Stimulated activated naive CD8-positive, alpha-beta T cell treated with anti-CD3 and anti-CD28 coated beads, Interleukin-15, amount 100 ng/mL, for 72 hours (primary cell): ENCODE measurements at regions not wholly inside any gene's neighbourhood (a gene's known extent, or its start where the extent isn't known, plus 50 kb on each side); places are given as distances from the start of the nearest gene placed in this dataset.
A peak's percentile ranks its signal among the peaks of the same experiment; 100 is the strongest.

Experiments used
- ATAC-seq: fragments of 150-1000 bp; cut with Tn5 transposase; 2 replicates; pipeline ENCODE4 v1.10.0; 2021; ENCODE audit warnings: mild to moderate bottlenecking, moderate library complexity
- DNase-seq, 2 donors: peaks; one replicate each; pipeline ENCODE4 v3.0.0; 2021 to 2022
- H3K27ac Mint-ChIP-seq, 2 donors: one replicate each; pipeline ENCODE4 v1.8.0; 2022; ENCODE audit warnings: mild to moderate bottlenecking in 2 of 2, mixed read lengths in 2 of 2, moderate library complexity in 2 of 2
- H3K27me3 Mint-ChIP-seq: one replicate; pipeline ENCODE4 v1.8.0; 2022; ENCODE audit warnings: mixed read lengths
- H3K4me1 Mint-ChIP-seq: one replicate; pipeline ENCODE4 v1.8.0; 2022; ENCODE audit warnings: mild to moderate bottlenecking, mixed read lengths
- H3K4me3 Mint-ChIP-seq, 2 donors: one replicate each; pipeline ENCODE4 v1.8.0; 2022; ENCODE audit warnings: mild to moderate bottlenecking in 2 of 2, mixed read lengths in 2 of 2, moderate library complexity in 1 of 2
- H3K9me3 Mint-ChIP-seq, 2 donors: one replicate each; pipeline ENCODE4 v1.8.0; 2022; ENCODE audit warnings: mixed read lengths in 2 of 2

- H3K27me3 Mint-ChIP-seq = no peaks in the 10 kb centered on the region
- H3K9me3 Mint-ChIP-seq = peaks cover 24% of the 10 kb centered on the region in 2 donors
- H3K27ac Mint-ChIP-seq = no peak overlapping the region
- no peak for DNase-seq
- H3K4me1 Mint-ChIP-seq = no peaks in the 10 kb centered on the region
- ATAC-seq = no peak
- H3K4me3 Mint-ChIP-seq = no peak overlapping the region
These were observed 294.9 kb upstream of the ADAMTS16 start for GRCh38 chr5:4845221-4845620.

- no peaks in the 10 kb centered on the region for H3K4me1 Mint-ChIP-seq
- H3K27me3 Mint-ChIP-seq = no peaks in the 10 kb centered on the region
- no peak for ATAC-seq
- H3K4me3 Mint-ChIP-seq = no peak overlapping the region
- no peak for DNase-seq
- H3K9me3 Mint-ChIP-seq = peaks cover 18 to 19% of the 10 kb centered on the region in 2 donors
- no peak overlapping the region for H3K27ac Mint-ChIP-seq
These were observed 292.4 kb upstream of the ADAMTS16 start for GRCh38 chr5:4847766-4848165.

- ATAC-seq (no peak), DNase-seq (no peak)
- no peak overlapping the region for H3K4me3 Mint-ChIP-seq
- no peaks in the 10 kb centered on the region for H3K27me3 Mint-ChIP-seq
- peaks cover 9 to 18% of the 10 kb centered on the region in 2 donors for H3K9me3 Mint-ChIP-seq
- no peak overlapping the region for H3K27ac Mint-ChIP-seq
- H3K4me1 Mint-ChIP-seq = no peaks in the 10 kb centered on the region
These were observed 285.1 kb upstream of the ADAMTS16 start for GRCh38 chr5:4855036-4855435.

GRCh38 chr5:4855880-4856279 is 284.2 kb upstream of the ADAMTS16 start:
- Mint-ChIP-seq H3K27me3 (no peaks in the 10 kb centered on the region), H3K4me1 (no peaks in the 10 kb centered on the region), H3K27ac (no peak overlapping the region), H3K4me3 (no peak overlapping the region), H3K9me3 (peaks cover 9 to 18% of the 10 kb centered on the region in 2 donors)
- ATAC-seq (no peak), DNase-seq (no peak)

GRCh38 chr5:4857761-4858160 is 282.4 kb upstream of the ADAMTS16 start:
- no peak overlapping the region for H3K27ac Mint-ChIP-seq
- ATAC-seq (no peak), DNase-seq (no peak)
- H3K4me3 Mint-ChIP-seq = no peak overlapping the region
- H3K4me1 Mint-ChIP-seq = no peaks in the 10 kb centered on the region
- peaks cover 9 to 18% of the 10 kb centered on the region in 2 donors for H3K9me3 Mint-ChIP-seq
- H3K27me3 Mint-ChIP-seq = no peaks in the 10 kb centered on the region

- peaks cover 9 to 18% of the 10 kb centered on the region in 2 donors for H3K9me3 Mint-ChIP-seq
- no peak overlapping the region for H3K4me3 Mint-ChIP-seq
- H3K4me1 Mint-ChIP-seq = no peaks in the 10 kb centered on the region
- ATAC-seq (no peak), DNase-seq (no peak)
- H3K27me3 Mint-ChIP-seq = no peaks in the 10 kb centered on the region
- no peak overlapping the region for H3K27ac Mint-ChIP-seq
These were observed 280.5 kb upstream of the ADAMTS16 start for GRCh38 chr5:4859500-4860235.

- no peak overlapping the region for H3K4me3 Mint-ChIP-seq
- H3K27me3 Mint-ChIP-seq = no peaks in the 10 kb centered on the region
- ATAC-seq (no peak), DNase-seq (no peak)
- no peaks in the 10 kb centered on the region for H3K4me1 Mint-ChIP-seq
- peaks cover 9 to 26% of the 10 kb centered on the region in 2 donors for H3K9me3 Mint-ChIP-seq
- H3K27ac Mint-ChIP-seq = no peak overlapping the region
These were observed 279.5 kb upstream of the ADAMTS16 start for GRCh38 chr5:4860631-4861030.

- H3K4me1 Mint-ChIP-seq = no peaks in the 10 kb centered on the region
- H3K27me3 Mint-ChIP-seq = no peaks in the 10 kb centered on the region
- no peak overlapping the region for H3K27ac Mint-ChIP-seq
- DNase-seq (no peak), ATAC-seq (no peak)
- H3K4me3 Mint-ChIP-seq = no peak overlapping the region
- peaks cover 6 to 31% of the 10 kb centered on the region in 2 donors for H3K9me3 Mint-ChIP-seq
These were observed 277.6 kb upstream of the ADAMTS16 start for GRCh38 chr5:4862500-4862899.

- Mint-ChIP-seq H3K27ac (no peak overlapping the region), H3K4me1 (no peaks in the 10 kb centered on the region), H3K9me3 (peaks cover 0 to 17% of the 10 kb centered on the region in 2 donors), H3K4me3 (no peak overlapping the region), H3K27me3 (no peaks in the 10 kb centered on the region)
- DNase-seq (no peak), ATAC-seq (no peak)
These were observed 273.9 kb upstream of the ADAMTS16 start for GRCh38 chr5:4866131-4866659.

GRCh38 chr5:4866817-4867216 is 273.3 kb upstream of the ADAMTS16 start:
- no peak overlapping the region for H3K4me3 Mint-ChIP-seq
- peaks cover 0 to 17% of the 10 kb centered on the region in 2 donors for H3K9me3 Mint-ChIP-seq
- DNase-seq (no peak), ATAC-seq (no peak)
- no peaks in the 10 kb centered on the region for H3K4me1 Mint-ChIP-seq
- H3K27ac Mint-ChIP-seq = no peak overlapping the region
- H3K27me3 Mint-ChIP-seq = no peaks in the 10 kb centered on the region

GRCh38 chr5:4868140-4868735 is 271.9 kb upstream of the ADAMTS16 start:
- Mint-ChIP-seq H3K4me3 (no peak overlapping the region), H3K4me1 (no peaks in the 10 kb centered on the region), H3K27me3 (no peaks in the 10 kb centered on the region), H3K27ac (no peak overlapping the region), H3K9me3 (peaks cover 0 to 17% of the 10 kb centered on the region in 2 donors)
- ATAC-seq (no peak), DNase-seq (peak; percentile 31 to 44)

- Mint-ChIP-seq H3K27ac (no peak overlapping the region), H3K27me3 (no peaks in the 10 kb centered on the region), H3K4me1 (no peaks in the 10 kb centered on the region), H3K9me3 (peaks cover 0 to 11% of the 10 kb centered on the region in 2 donors), H3K4me3 (no peak overlapping the region)
- DNase-seq (no peak), ATAC-seq (no peak)
These were observed 266.5 kb upstream of the ADAMTS16 start for GRCh38 chr5:4873652-4874051.

- H3K27me3 Mint-ChIP-seq = no peaks in the 10 kb centered on the region
- H3K9me3 Mint-ChIP-seq = peaks cover 0 to 11% of the 10 kb centered on the region in 2 donors
- H3K4me1 Mint-ChIP-seq = no peaks in the 10 kb centered on the region
These were observed 266.0 kb upstream of the ADAMTS16 start for GRCh38 chr5:4874097-4874496.

GRCh38 chr5:4875942-4876341 is 264.2 kb upstream of the ADAMTS16 start:
- no peak overlapping the region for H3K4me3 Mint-ChIP-seq
- ATAC-seq = no peak
- no peaks in the 10 kb centered on the region for H3K27me3 Mint-ChIP-seq
- H3K4me1 Mint-ChIP-seq = no peaks in the 10 kb centered on the region
- no peak overlapping the region for H3K27ac Mint-ChIP-seq
- no peak for DNase-seq
- peaks cover 0 to 11% of the 10 kb centered on the region in 2 donors for H3K9me3 Mint-ChIP-seq

More at GRCh38 chr5:4874097-4874496, 266.0 kb upstream of the ADAMTS16 start:
- Mint-ChIP-seq H3K27ac (no peak overlapping the region), H3K4me3 (no peak overlapping the region)
- DNase-seq = no peak
- ATAC-seq = no peak

- H3K27me3 Mint-ChIP-seq = no peaks in the 10 kb centered on the region
- H3K27ac Mint-ChIP-seq = no peak overlapping the region
- peaks cover 0 to 11% of the 10 kb centered on the region in 2 donors for H3K9me3 Mint-ChIP-seq
- no peak for DNase-seq
- H3K4me3 Mint-ChIP-seq = no peak overlapping the region
- ATAC-seq = no peak
- H3K4me1 Mint-ChIP-seq = no peaks in the 10 kb centered on the region
These were observed 263.3 kb upstream of the ADAMTS16 start for GRCh38 chr5:4876804-4877203.

- H3K27ac Mint-ChIP-seq = no peak overlapping the region
- H3K4me3 Mint-ChIP-seq = no peak overlapping the region
- peaks cover 0 to 11% of the 10 kb centered on the region in 2 donors for H3K9me3 Mint-ChIP-seq
- H3K4me1 Mint-ChIP-seq = no peaks in the 10 kb centered on the region
- no peaks in the 10 kb centered on the region for H3K27me3 Mint-ChIP-seq
- no peak for DNase-seq
- no peak for ATAC-seq
These were observed 262.6 kb upstream of the ADAMTS16 start for GRCh38 chr5:4877579-4877978.
